ENCODE measurements at regions not wholly inside any gene's neighbourhood (a gene's known extent, or its start where the extent isn't known, plus 50 kb on each side); places are given as distances from the start of the nearest gene placed in this dataset.

DNA sequence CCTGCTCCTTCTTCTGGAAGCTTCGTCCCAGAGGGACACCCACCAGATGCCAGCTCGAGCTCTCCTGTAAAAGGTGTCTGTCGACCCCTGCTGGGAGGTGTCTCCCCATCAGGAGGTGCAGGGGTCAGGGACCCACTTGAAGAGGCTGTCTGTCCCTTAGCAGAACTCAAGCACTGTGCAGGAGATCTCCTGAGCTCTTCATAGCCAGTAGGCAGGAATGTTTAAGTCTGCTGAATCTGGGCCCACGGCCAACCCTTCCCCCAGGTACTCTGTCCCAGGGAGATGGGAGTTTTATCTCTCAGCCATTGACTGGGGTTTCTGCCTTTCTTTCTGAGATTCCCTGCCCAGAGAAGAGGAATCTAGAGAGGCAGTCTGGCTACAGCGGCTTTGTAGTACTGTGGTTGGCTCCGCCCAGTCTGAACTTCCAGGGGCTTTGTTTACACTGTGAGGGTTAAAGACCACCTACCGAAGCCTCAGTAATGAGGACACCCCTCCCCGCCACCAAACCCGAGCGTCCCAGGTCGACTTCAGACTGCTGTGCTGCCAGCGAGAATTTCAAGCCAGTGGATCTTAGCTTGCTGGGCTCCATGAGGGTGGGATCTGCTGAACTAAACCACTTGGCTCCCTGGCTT is 1383.0 kb upstream of the TENM3 start:
- TF ChIP-seq, protein P1, sequence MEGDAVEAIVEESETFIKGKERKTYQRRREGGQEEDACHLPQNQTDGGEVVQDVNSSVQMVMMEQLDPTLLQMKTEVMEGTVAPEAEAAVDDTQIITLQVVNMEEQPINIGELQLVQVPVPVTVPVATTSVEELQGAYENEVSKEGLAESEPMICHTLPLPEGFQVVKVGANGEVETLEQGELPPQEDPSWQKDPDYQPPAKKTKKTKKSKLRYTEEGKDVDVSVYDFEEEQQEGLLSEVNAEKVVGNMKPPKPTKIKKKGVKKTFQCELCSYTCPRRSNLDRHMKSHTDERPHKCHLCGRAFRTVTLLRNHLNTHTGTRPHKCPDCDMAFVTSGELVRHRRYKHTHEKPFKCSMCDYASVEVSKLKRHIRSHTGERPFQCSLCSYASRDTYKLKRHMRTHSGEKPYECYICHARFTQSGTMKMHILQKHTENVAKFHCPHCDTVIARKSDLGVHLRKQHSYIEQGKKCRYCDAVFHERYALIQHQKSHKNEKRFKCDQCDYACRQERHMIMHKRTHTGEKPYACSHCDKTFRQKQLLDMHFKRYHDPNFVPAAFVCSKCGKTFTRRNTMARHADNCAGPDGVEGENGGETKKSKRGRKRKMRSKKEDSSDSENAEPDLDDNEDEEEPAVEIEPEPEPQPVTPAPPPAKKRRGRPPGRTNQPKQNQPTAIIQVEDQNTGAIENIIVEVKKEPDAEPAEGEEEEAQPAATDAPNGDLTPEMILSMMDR (IDR thresholded peaks at IDR 0.05): no peak
- no peak for TF ChIP-seq POLR2A (IDR thresholded peaks at IDR 0.05)
